Endothelial cell of umbilical vein (primary cell): ENCODE measurements at regions not wholly inside any gene's neighbourhood (a gene's known extent, or its start where the extent isn't known, plus 50 kb on each side); places are given as distances from the start of the nearest gene placed in this dataset.

Experiments
- CTCF ChIP-seq, 2 donors: IDR thresholded peaks; 1 replicate in 1 of 2; 2 replicates in 1 of 2; pipeline ENCODE4 v1.5.1; 2011; ENCODE audit warnings: low read length in 2 of 2, mild to moderate bottlenecking in 2 of 2, moderate library complexity in 2 of 2, control low read depth in 1 of 2, inconsistent platforms in 1 of 2, low read depth in 1 of 2; ENCODE audit not compliant: insufficient read depth in 1 of 2; ENCODE audit errors: extremely low read depth in 1 of 2
- EZH2 ChIP-seq: IDR thresholded peaks from 2 replicates; pipeline ENCODE4 v1.6.1; 2012; ENCODE audit warnings: borderline replicate concordance, low read depth, mild to moderate bottlenecking, moderate library complexity, low read length, inconsistent platforms; ENCODE audit not compliant: severe bottlenecking
- JUN ChIP-seq: IDR thresholded peaks from 2 replicates; pipeline ENCODE4 v1.6.1; 2011; ENCODE audit warnings: borderline replicate concordance, low read depth; ENCODE audit not compliant: insufficient read length, insufficient read depth
- MAX ChIP-seq: IDR thresholded peaks from 2 replicates; pipeline ENCODE4 v1.6.1; 2011; ENCODE audit not compliant: insufficient read depth, insufficient read length
- POLR2A ChIP-seq: IDR thresholded peaks from 2 replicates; pipeline ENCODE4 v1.6.1; 2012; ENCODE audit warnings: low read depth, mild to moderate bottlenecking, control low read depth, low read length
- POLR2AphosphoS5 ChIP-seq: IDR thresholded peaks from 2 replicates; pipeline ENCODE4 v1.6.1; 2012; ENCODE audit warnings: low read depth, mild to moderate bottlenecking, control low read depth, low read length, moderate library complexity; ENCODE audit not compliant: insufficient read depth

- TF ChIP-seq POLR2A = no peak
- TF ChIP-seq CTCF (IDR thresholded peaks at IDR 0.05; ENCODE audit: extremely low read depth in 1 of 2, insufficient read depth in 1 of 2, low read depth in 1 of 2, low read length in 2 of 2) = no peak
- TF ChIP-seq EZH2 = no peak
- TF ChIP-seq JUN = no peak
- no peak for TF ChIP-seq POLR2AphosphoS5
- no peak for TF ChIP-seq MAX
Observed at GRCh38 chr10:78384049-78384431, 350.4 kb downstream of the RPS24 start.
